K562 (cell line): ENCODE measurements at regions not wholly inside any gene's neighbourhood (a gene's known extent, or its start where the extent isn't known, plus 50 kb on each side); places are given as distances from the start of the nearest gene placed in this dataset.

Source experiments
- ATAC-seq: fragments of 200-7000 bp; cut with Tn5 transposase; 3 replicates; pipeline ENCODE4 v1.9.1; 2020; ENCODE audit warnings: moderate library complexity
- BruUV-seq: library from RNA; stranded (reverse); fragments of 400-500 nt; replicated peaks from 2 replicates; lab custom pipeline; 2021; lab: Mats Ljungman, UMichigan
- CTCF ChIA-PET: fragments of 300-600 bp; formaldehyde crosslinking; extraction: SDS; loops from one replicate; lab custom pipeline; 2021; ENCODE audit warnings: low intra/inter-chr PET ratio; lab: Yijun Ruan, JAX
- POLR2A ChIA-PET: fragments of 300-600, 350-650 bp; sonication (Branson Sonifier 250); formaldehyde crosslinking; extraction: SDS; loops from one replicate; lab custom pipeline; 2021; ENCODE audit warnings: antibody characterized with exemption, inconsistent platforms; lab: Yijun Ruan, JAX
- DNase-seq, 4 experiments: peaks; one replicate each; pipeline versions ENCODE4 v3.0.0 to v3.0.0-alpha.2; 2011 to 2018; ENCODE audit warnings: low spot score in 3 of 4, mixed read lengths in 3 of 4; ENCODE audit errors: extremely low read depth in 1 of 4
- FAIRE-seq: peaks from 2 replicates; lab custom pipeline; 2011; peaks lifted over from hg19 to GRCh38; lab: Jason Lieb, UNC
- H2AFZ ChIP-seq: 2 replicates; pipeline ENCODE4 v1.6.0; 2011; ENCODE audit warnings: low read depth, low read length, control low read depth, inconsistent platforms
- H3K27ac ChIP-seq: fragments of 200-600 bp; 3 replicates; pipeline ENCODE4 v1.8.0; 2011; ENCODE audit warnings: low read depth, mild to moderate bottlenecking, control low read depth, inconsistent platforms, low read length, moderate library complexity, mixed read lengths; ENCODE audit errors: extremely low read depth
- H3K27me3 ChIP-seq, 2 experiments: fragments of 300-600 bp in 1 of 2; 2 replicates in 1 of 2; 3 replicates in 1 of 2; pipeline versions ENCODE4 v1.6.0 to v1.8.0; 2011; ENCODE audit warnings: inconsistent platforms in 2 of 2, low read length in 2 of 2, mild to moderate bottlenecking in 1 of 2, mixed read lengths in 1 of 2, moderate library complexity in 1 of 2; ENCODE audit not compliant: control insufficient read depth in 2 of 2, insufficient read depth in 2 of 2
- H3K36me3 ChIP-seq: fragments of 300-600 bp; 3 replicates; pipeline ENCODE4 v1.8.0; 2011; ENCODE audit warnings: mild to moderate bottlenecking, low read length, inconsistent platforms; ENCODE audit not compliant: control insufficient read depth, insufficient read depth
- H3K4me1 ChIP-seq, 2 experiments: fragments of 200-600 bp in 1 of 2; replicated peaks in 1 of 2; 2 replicates in 1 of 2; 3 replicates in 1 of 2; pipeline versions ENCODE4 v1.5.1 to v1.8.0; 2011; ENCODE audit warnings: inconsistent platforms in 2 of 2, low read length in 2 of 2, mild to moderate bottlenecking in 1 of 2, mixed read lengths in 1 of 2, moderate library complexity in 1 of 2; ENCODE audit not compliant: control insufficient read depth in 2 of 2, insufficient read depth in 2 of 2
- H3K4me2 ChIP-seq: 2 replicates; pipeline ENCODE4 v1.6.1; 2011; ENCODE audit warnings: low read length, control low read depth, inconsistent platforms, mixed read lengths; ENCODE audit not compliant: insufficient read depth
- H3K4me3 ChIP-seq: fragments of 200-600 bp; sonication (generic), shearing (Covaris generic); 2 replicates; pipeline ENCODE4 v1.5.1; 2016; ENCODE audit warnings: control low read depth, inconsistent platforms
- H3K79me2 ChIP-seq: fragments of 200-600 bp; 3 replicates; pipeline ENCODE4 v1.8.0; 2011; ENCODE audit warnings: low read length, inconsistent platforms; ENCODE audit not compliant: control insufficient read depth, insufficient read depth
- H3K9ac ChIP-seq, 2 experiments: 2 replicates each; pipeline versions ENCODE4 v1.6.0 to v1.6.1; 2011; ENCODE audit warnings: low read depth in 2 of 2, low read length in 2 of 2, control low read depth in 1 of 2, inconsistent platforms in 1 of 2, mild to moderate bottlenecking in 1 of 2, mixed read lengths in 1 of 2; ENCODE audit not compliant: insufficient read depth in 1 of 2
- H3K9me1 ChIP-seq: one replicate; pipeline ENCODE4 v1.6.0; 2011; ENCODE audit warnings: inconsistent platforms, mild to moderate bottlenecking, low read length, moderate library complexity; ENCODE audit not compliant: control insufficient read depth, insufficient read depth
- H3K9me3 ChIP-seq: replicated peaks from 2 replicates; pipeline ENCODE4 v1.5.1; 2011; ENCODE audit warnings: low read depth, low read length, inconsistent platforms; ENCODE audit not compliant: control insufficient read depth, insufficient read depth
- H4K20me1 ChIP-seq: replicated peaks from 2 replicates; pipeline ENCODE4 v1.6.1; 2011; ENCODE audit warnings: low read length, inconsistent platforms, mixed read lengths; ENCODE audit not compliant: control insufficient read depth, insufficient read depth
- AFF4 ChIP-seq: sonication (generic); formaldehyde crosslinking; IDR thresholded peaks from 2 replicates; pipeline ENCODE4 v1.8.0; 2023; ENCODE audit warnings: mild to moderate bottlenecking, missing genetic modification reagents
- CXXC5 ChIP-seq: fragments of 250-450 bp; sonication (Bioruptor Pico); IDR thresholded peaks from 2 replicates; pipeline ENCODE4 v1.8.0; 2022; ENCODE audit warnings: inconsistent platforms, mild to moderate bottlenecking, moderate library complexity
- DLX4 ChIP-seq: fragments of 250-450 bp; sonication (Bioruptor Pico); IDR thresholded peaks from 2 replicates; pipeline ENCODE4 v1.6.1; 2021; ENCODE audit warnings: mild to moderate bottlenecking
- EP400 ChIP-seq: fragments of 450-650 bp; IDR thresholded peaks from 2 replicates; pipeline ENCODE4 v1.6.1; 2017; ENCODE audit warnings: antibody characterized with exemption, mild to moderate bottlenecking, moderate library complexity
- KAT8 ChIP-seq: fragments of 450-650 bp; IDR thresholded peaks from 2 replicates; pipeline ENCODE4 v1.6.1; 2016; ENCODE audit warnings: low read depth, mild to moderate bottlenecking
- NR3C1 ChIP-seq: sonication (generic); formaldehyde crosslinking; IDR thresholded peaks from 2 replicates; pipeline ENCODE4 v1.8.1; 2022; ENCODE audit warnings: missing genetic modification reagents
- NR4A1 ChIP-seq, 2 experiments: fragments of 250-450 bp in 1 of 2; fragments of 450-650 bp in 1 of 2; sonication (Bioruptor Pico) in 1 of 2; IDR thresholded peaks; 2 replicates each; pipeline versions ENCODE4 v1.4.0 to v1.6.1; 2016 to 2020; ENCODE audit warnings: mild to moderate bottlenecking in 2 of 2, missing compliant biosample characterization in 1 of 2, missing genetic modification characterization in 1 of 2, moderate library complexity in 1 of 2
- POLR3A ChIP-seq: IDR thresholded peaks from 2 replicates; pipeline ENCODE4 v1.6.1; 2011; ENCODE audit warnings: borderline replicate concordance, mild to moderate bottlenecking, moderate library complexity; ENCODE audit not compliant: insufficient read length, insufficient read depth; ENCODE audit errors: extremely low read depth
- RHOXF2B ChIP-seq: fragments of 250-450 bp; sonication (Bioruptor Pico); conservative IDR thresholded peaks from 2 replicates; pipeline ENCODE4 v1.5.1; 2021
- SMAD4 ChIP-seq: fragments of 250-450 bp; sonication (Bioruptor Pico); conservative IDR thresholded peaks from 2 replicates; pipeline ENCODE4 v1.8.0; 2021; ENCODE audit warnings: inconsistent platforms, mild to moderate bottlenecking, moderate library complexity
- SMC3 ChIP-seq: conservative IDR thresholded peaks from 2 replicates; pipeline ENCODE4 v1.6.1; 2011; ENCODE audit warnings: low read depth, low read length, improper control_type of control experiment; ENCODE audit not compliant: insufficient read depth
- TARDBP ChIP-seq: fragments of 450-650 bp; IDR thresholded peaks from 2 replicates; pipeline ENCODE4 v1.6.1; 2016
- TEAD2 ChIP-seq: fragments of 450-650 bp; IDR thresholded peaks from 2 replicates; pipeline ENCODE4 v1.6.1; 2016; ENCODE audit warnings: missing genetic modification characterization, control low read depth, missing compliant biosample characterization
- TEAD4 ChIP-seq, 2 experiments: sonication (generic) in 1 of 2; formaldehyde crosslinking in 1 of 2; IDR thresholded peaks; 2 replicates each; pipeline versions ENCODE4 v1.6.1 to v1.8.0; 2012 to 2022; ENCODE audit warnings: borderline replicate concordance in 1 of 2, inconsistent platforms in 1 of 2, low read length in 1 of 2, mild to moderate bottlenecking in 1 of 2, missing genetic modification reagents in 1 of 2
- THRB ChIP-seq: fragments of 450-650 bp; formaldehyde crosslinking; conservative IDR thresholded peaks from 2 replicates; pipeline ENCODE4 v1.4.0; 2022; ENCODE audit warnings: mild to moderate bottlenecking, missing genetic modification characterization
- YY1 ChIP-seq, 3 experiments: IDR thresholded peaks; 2 replicates each; pipeline ENCODE4 v1.6.1; 2011; ENCODE audit warnings: low read length in 2 of 3, mild to moderate bottlenecking in 2 of 3, moderate library complexity in 2 of 3, borderline replicate concordance in 1 of 3, control low read depth in 1 of 3, low read depth in 1 of 3; ENCODE audit not compliant: insufficient read depth in 3 of 3, insufficient replicate concordance in 2 of 3, control insufficient read depth in 1 of 3, insufficient read length in 1 of 3; ENCODE audit errors: extremely low read depth in 1 of 3
- ZNF354B ChIP-seq: fragments of 250-450 bp; sonication (Bioruptor Pico); IDR thresholded peaks from 2 replicates; pipeline ENCODE4 v1.4.0; 2020
- WGBS: fragments of 100-300 bp; shearing (Covaris generic); methylation state at CpG from one replicate; pipeline ENCODE4 v1.1.6; 2016; ENCODE audit warnings: low coverage, mixed read lengths; ENCODE audit not compliant: insufficient coverage; ENCODE audit errors: missing lambda C conversion rate; 5-methylcytosine and 5-hydroxymethylcytosine counted together
- in situ Hi-C: fragments of 300-500 bp; cut with MboI; formaldehyde crosslinking; loops from 4 replicates; pipeline ENCODE4 v1.15.0; 2018; ENCODE audit warnings: inconsistent platforms, mixed read lengths
- intact Hi-C: fragments of 100-400 bp; cut with micrococcal nuclease; formaldehyde crosslinking; loops from 2 replicates; pipeline ENCODE4 v1.14.2; 2022

GRCh38 chr10:30784524-30784896 lies 155.0 kb upstream of the LYZL2 start:
- no peak overlapping the region for H3K4me3 ChIP-seq
- H2AFZ ChIP-seq = no peak overlapping the region
- FAIRE-seq (no peak), DNase-seq (no peak), ATAC-seq (no peak)
- POLR2A ChIA-PET = no interaction called here
- peaks cover 0 to 7% of the 10 kb centered on the region in 2 experiments; a peak in 1 of 5 replicates for H3K4me1 ChIP-seq
- no TSS peak for BruUV-seq
- no peaks in the 10 kb centered on the region for H3K36me3 ChIP-seq
- CTCF ChIA-PET = interaction anchor here (0.5 to 1.2 kb wide), 3 partner anchors 1024 to 1469 kb away, joined by 3 to 8 read pairs (median 3); no protein-coding TSS in a partner anchor
- no peaks in the 10 kb centered on the region for H3K9me3 ChIP-seq
- H3K27ac ChIP-seq = no peak overlapping the region
- in situ Hi-C loops (no loop called here), intact Hi-C loops (loop anchor here (10.0 kb wide), 2 partner anchors 300 to 1020 kb away; no protein-coding TSS in a partner anchor)
- no peaks in the 10 kb centered on the region; the same call in 1 of the 2 replicates for H4K20me1 ChIP-seq
- peaks cover 5 to 44% of the 10 kb centered on the region in 2 experiments; a peak in 3 of 5 replicates for H3K27me3 ChIP-seq
- no peaks in the 10 kb centered on the region for H3K9me1 ChIP-seq
- no peak overlapping the region for H3K4me2 ChIP-seq
- no peak overlapping the region for H3K9ac ChIP-seq
- 0% methylated on average over 4 of the region's 5 CpGs for WGBS
- H3K79me2 ChIP-seq = no peaks in the 10 kb centered on the region
- TF ChIP-seq AFF4 (no peak), TEAD4 (IDR thresholded peaks at IDR 0.05; ENCODE audit: low read length) (no peak), TEAD4 (CRISPR knock-in tag; IDR thresholded peaks at IDR 0.05; ENCODE audit: borderline replicate concordance) (no peak), SMAD4 (CRISPR knock-in tag) (no peak), YY1 (IDR thresholded peaks at IDR 0.05; ENCODE audit: borderline replicate concordance in 1 of 3, control insufficient read depth in 1 of 3, extremely low read depth in 1 of 3, insufficient read depth in 3 of 3, insufficient read length in 1 of 3, insufficient replicate concordance in 2 of 3, low read depth in 1 of 3, low read length in 2 of 3) (no peak), TEAD2 (tag) (no peak), SMC3 (no peak), NR3C1 (CRISPR knock-in tag) (no peak), POLR3A (no peak), THRB (CRISPR knock-in tag) (no peak), TARDBP (no peak), DLX4 (CRISPR knock-in tag) (no peak), NR4A1 (CRISPR knock-in tag; IDR thresholded peaks at IDR 0.05) (no peak), NR4A1 (tag; IDR thresholded peaks at IDR 0.05) (no peak), EP400 (no peak), KAT8 (no peak), ZNF354B (CRISPR knock-in tag) (no peak), CXXC5 (CRISPR knock-in tag) (no peak), RHOXF2B (CRISPR knock-in tag) (no peak)
